ENCODE measurements at regions not wholly inside any gene's neighbourhood (a gene's known extent, or its start where the extent isn't known, plus 50 kb on each side); places are given as distances from the start of the nearest gene placed in this dataset.
"Not testable (repeated sequence)": the region's sequence is repeated elsewhere in the genome, so short reads cannot be mapped to it uniquely, and the experiment has no call there.

- DNase-seq (ENCODE audit: low spot score), result no peak
Observed at GRCh38 chr7:82562716-82563404, 119.3 kb upstream of the CACNA2D1 start.

DNA sequence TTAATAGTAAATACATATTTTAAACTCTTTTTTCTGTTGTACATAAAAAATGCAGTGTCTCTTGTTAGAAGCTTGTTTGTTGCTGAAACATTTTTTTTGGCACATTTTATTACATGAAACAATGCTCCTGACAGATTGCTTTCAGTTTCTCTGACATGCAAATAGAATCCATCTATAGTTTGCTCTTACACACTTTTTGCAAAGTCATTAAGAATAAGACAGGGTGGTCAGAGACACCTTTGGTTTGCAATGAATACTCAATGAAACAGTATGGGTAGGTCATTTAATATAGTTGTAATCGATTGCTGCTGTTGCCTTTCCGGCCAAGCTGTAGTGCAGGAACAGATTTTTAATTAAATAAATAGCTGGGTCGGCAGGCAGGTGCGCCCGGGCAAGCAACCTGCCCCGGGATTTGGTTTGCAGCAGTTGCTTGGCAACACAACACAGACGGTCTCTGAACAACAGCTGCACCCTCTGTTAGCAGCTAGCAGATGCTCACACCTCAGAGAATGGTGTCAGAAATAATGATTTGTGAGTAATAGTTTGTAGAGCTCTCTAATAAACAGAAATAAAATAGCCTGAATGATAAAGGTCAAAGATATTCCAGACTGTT lies 115.7 kb upstream of the CACNA2D1 start:
- peak; percentile 95 for DNase-seq (ENCODE audit: low spot score)

GRCh38 chr7:82549616-82550285 lies 106.2 kb upstream of the CACNA2D1 start:
- no peak for DNase-seq (ENCODE audit: low spot score)

- no peak for DNase-seq (ENCODE audit: low spot score)
Observed at GRCh38 chr7:82548141-82548688, 104.6 kb upstream of the CACNA2D1 start.

DNA sequence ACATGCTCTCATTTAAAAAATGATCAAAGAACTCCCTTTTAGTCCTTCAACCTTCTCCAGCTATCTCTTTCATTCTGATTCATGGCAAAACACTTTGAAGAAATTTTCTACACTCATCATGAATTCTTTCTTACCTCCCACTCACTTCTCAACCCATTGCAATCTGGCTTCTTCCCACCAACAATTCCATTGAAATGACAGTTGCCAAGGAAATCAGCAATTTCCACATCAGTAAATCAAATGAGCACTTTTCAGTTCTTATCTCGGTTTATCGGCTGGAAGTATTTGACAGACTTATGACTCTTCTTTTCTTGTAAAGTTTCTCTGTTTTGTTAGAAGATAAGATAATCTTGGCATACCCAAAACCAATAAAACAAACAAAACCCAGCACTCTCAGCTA lies 99.1 kb upstream of the CACNA2D1 start:
- no peak for DNase-seq (ENCODE audit: low spot score)

DNA sequence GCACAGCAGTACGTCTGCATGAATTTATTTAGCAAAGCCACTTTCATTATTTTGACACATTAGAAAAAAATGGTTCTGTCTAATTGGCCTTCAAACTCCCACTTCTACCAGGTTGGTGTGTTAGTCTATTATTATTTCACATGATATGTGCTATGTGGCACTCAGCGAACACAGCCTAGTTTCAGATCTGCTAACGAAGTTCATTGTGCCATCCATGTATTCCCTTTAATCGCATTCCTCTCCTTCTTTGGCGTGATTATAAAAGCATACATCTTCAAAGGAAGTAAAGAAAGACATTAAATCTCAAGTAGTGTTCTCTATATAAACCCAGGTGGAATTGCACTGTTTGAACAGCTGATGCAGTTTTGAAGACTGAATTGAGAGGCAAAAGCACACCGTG lies 96.4 kb upstream of the CACNA2D1 start:
- no peak for DNase-seq (ENCODE audit: low spot score)

- DNase-seq (ENCODE audit: low spot score), result no peak
Observed at GRCh38 chr7:82534684-82535083, 91.1 kb upstream of the CACNA2D1 start.

GRCh38 chr7:82530361-82530760 lies 86.8 kb upstream of the CACNA2D1 start:
- DNase-seq (ENCODE audit: low spot score), result no peak

DNA sequence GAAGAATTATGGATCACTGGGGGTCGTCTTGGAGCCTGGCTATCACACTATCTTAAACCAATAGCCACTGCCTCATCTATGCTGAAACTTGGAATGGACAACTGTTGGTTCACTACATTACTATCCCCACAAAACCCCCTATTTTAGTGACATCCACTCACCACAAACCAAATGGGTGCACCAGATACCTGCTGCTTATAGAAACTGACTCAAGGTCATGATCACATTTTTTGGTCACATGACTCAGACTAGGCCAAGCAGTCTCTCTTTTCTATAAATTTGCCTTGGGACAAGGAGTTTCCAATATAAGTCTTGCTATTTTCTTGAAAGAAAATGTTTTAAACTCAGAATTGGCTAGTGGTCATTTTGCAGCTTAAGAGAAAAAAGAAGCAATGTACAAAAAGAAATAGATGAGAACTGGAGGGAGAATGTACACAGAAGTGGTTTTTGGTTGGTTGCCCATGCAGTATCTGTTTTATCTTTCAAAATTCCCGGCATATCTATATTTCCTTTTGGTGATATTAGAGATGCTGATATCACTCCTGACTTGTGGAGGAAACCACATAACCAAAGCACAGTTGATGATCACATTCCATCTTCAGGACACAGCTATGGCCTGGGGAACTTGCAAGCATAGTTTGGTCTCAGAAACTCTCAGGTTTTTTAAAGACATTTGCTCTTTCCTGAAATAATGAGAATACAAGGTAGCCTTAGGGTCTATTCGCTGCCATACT lies 85.2 kb upstream of the CACNA2D1 start:
- DNase-seq (ENCODE audit: low spot score), result no peak

- DNase-seq (ENCODE audit: low spot score), result no peak
Observed at GRCh38 chr7:82527851-82528250, 84.3 kb upstream of the CACNA2D1 start.

DNA sequence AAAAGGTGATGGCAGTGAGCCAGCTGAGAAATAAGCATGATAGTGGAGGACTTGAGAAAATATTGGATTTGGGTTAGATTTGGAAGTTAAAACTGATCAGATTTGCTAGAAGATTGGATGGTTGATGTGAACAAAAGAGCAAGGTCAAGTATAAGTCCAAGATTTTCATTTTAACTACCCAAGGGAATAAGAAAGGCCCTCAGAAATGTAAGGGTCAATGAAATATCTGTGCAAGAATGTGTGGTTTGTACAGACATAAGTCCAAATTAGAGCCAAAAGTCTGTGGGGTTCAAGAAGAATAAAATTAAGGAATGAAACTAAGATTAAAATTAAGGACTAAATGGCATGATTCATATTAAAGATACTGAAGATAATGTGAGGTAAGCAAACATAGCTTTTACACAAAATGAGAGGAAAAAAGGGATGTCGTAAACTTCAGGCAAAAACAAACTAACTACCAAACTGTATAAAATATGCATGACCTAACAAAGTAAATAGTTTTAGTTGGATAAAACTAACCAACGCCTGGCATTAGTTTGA lies 78.4 kb upstream of the CACNA2D1 start:
- no peak for DNase-seq (ENCODE audit: low spot score)

DNA sequence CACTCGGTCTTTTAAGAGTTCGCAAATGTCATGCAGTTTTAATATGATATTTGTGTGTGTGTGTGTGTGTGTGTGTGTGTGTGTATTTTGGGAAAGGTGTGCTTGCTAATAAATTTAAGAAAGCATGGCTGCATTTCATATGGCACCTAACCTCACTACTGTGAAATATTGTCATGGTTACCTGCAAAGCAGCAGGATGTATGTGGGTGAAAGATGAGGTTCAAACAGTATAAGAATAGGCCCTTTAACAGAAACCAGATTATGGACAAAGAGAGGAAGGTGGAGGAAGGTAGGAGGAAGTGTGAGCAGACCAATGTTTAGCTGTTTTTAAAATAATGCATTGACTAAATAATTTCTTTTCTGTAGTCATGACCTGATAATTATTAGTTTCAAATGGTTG lies 73.5 kb upstream of the CACNA2D1 start:
- no peak for DNase-seq (ENCODE audit: low spot score)

DNA sequence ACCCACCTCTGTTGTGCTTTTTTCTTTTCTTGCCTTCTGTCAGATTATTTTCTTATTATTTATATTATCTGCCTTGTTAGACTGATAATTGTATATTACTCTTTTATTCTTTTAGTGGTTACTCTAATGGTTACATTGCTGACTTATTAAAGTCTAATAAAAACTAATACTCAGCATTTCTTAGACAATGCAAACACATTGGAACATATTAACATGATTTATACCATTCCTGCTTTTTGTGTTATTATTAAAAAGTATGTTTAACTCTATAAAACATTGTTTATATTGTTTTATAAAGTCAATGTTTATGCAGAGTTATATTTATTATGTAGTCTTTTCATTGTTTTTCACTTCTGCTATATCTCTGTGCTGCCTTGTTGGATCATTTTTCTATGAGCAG lies 68.0 kb upstream of the CACNA2D1 start:
- no peak for DNase-seq (ENCODE audit: low spot score)

DNA sequence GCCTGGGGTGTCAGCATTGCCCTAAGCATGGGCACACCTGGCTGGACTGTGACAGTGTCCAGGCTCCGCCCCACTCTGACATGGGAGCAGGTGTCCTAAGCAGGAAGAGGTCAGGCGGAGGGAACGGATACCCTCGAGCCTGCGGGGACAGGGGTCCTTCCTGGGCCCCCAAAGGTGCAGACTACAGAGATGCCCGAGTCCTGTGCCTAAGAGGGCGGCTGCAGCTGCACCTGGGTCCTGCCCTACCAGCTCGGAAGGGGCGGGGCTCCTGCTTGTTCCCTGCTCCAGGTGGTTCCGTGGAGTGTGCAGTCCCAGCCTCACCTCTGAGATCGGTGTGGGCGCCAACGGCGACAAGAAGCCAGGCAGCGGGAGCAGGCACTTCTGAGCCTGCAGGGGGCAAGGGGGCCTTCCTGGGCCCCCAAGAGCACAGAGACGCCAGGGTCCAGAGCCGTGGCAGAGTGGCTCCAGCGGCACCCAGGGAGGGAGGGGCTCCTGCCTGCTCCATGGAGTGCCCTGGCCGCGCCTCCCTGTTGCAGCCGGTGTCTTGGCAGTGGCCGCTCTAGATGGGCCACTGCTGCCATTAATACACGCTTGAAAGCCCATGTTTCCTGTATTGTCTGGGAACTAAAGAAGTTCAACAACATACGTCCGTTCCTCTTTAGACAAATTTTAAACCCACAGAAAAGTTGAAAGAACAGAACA lies 64.5 kb upstream of the CACNA2D1 start:
- DNase-seq (ENCODE audit: low spot score), result no peak

GRCh38 chr7:82507365-82507975 lies 63.9 kb upstream of the CACNA2D1 start:
- no peak for DNase-seq (ENCODE audit: low spot score)

GRCh38 chr7:82506702-82507101 lies 63.1 kb upstream of the CACNA2D1 start:
- DNase-seq (ENCODE audit: low spot score), result no peak

GRCh38 chr7:82506208-82506607 lies 62.6 kb upstream of the CACNA2D1 start:
- no peak for DNase-seq (ENCODE audit: low spot score)

DNA sequence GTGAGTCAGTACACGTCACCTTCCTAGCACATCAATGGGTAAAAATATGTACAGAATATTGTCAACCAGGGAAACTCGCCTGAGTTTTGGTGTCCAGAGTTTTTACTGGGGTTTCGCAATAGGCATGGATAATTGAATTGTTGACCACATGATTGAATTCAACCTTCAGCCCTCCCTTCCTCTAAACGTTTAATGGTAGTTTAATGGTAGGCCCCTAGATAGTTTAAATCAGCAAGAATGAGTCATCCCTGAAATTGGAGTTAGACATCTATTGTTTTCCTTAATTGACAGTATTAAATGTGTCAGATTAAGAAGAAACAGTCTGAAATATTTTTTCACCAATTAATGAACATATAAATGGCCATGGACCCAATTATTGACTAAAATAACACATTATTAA lies 57.8 kb upstream of the CACNA2D1 start:
- no peak for DNase-seq (ENCODE audit: low spot score)

DNA sequence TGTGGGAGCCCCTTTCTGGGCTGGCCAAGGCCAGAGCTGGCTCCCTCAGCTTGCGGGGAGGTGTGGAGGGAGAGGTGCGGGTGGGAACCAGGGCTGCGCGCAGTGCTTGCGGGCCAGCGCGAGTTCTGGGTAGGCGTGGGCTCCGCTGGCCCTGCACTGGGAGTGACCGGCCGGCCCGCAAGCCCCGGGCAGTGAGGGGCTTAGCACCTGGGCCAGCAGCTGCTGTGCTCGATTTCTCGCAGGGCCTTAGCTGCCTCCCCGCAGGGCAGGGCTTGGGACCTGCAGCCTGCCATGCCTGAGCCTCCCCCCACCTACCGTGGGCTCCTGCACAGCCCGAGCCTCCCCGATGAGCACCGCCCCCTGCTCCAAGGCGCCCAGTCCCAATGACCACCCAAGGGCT lies 56.0 kb upstream of the CACNA2D1 start:
- not testable (repeated sequence) for DNase-seq (ENCODE audit: low spot score)

DNA sequence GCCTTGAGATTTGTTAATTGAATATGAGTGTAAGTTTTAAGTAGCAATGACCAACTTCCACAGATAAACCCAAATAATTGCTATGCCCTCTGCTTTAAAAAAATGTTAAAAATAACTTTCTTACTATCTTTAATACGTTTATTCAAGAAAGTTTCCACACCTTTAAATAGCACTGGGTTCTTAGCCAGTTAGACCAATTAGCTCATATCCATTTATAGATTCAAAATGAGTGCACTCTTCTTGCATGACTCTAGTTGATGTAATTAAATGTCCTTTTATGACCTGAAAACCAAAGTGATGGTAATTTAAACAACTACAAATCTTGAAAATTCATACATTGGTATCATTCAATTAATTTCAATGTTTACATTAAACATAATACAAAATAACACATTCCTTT lies 50.8 kb upstream of the CACNA2D1 start:
- no peak for DNase-seq (ENCODE audit: low spot score)

Measured in NAMALWA (cell line).